Heart left ventricle (tissue), 13 donors: ENCODE measurements at regions not wholly inside any gene's neighbourhood (a gene's known extent, or its start where the extent isn't known, plus 50 kb on each side); places are given as distances from the start of the nearest gene placed in this dataset.

Source experiments
- POLR2A ChIP-seq, 2 donors: fragments of 450-650 bp; IDR thresholded peaks; one replicate each; pipeline ENCODE4 v1.6.1; 2017; ENCODE audit warnings: antibody characterized with exemption in 2 of 2, mild to moderate bottlenecking in 2 of 2, moderate library complexity in 2 of 2
- TF ChIP-seq, protein P1 (sequence below), 12 donors: fragments of 200-600 bp; sonication (generic) in 4 of 12; IDR thresholded peaks; one replicate each; pipeline versions ENCODE4 v1.5.0 to v1.8.0; 2018 to 2022; ENCODE audit warnings: antibody characterized with exemption in 12 of 12, mild to moderate bottlenecking in 5 of 12
- donor health status: ischemic (EF 13 %, LVEDD 7.1; RV severe dilation, severe dysfunction).
- donor health status: DM: no; HTN: yes; CAD: no.
- donor health status: DM: no; HTN: no; CAD: no.
- donor health status: ischemic (EF 25% LVEDD 6.9; RV normal size, moderate dysfunction).
- donor health status: ischemic (EF 25% LVEDD 5.7; RV mildly dilated, moderate dysfunction).
- donor health status: ischemic (EF 35%, LVEDD 5.7; RV mildly dilated, moderate dysfunction).
- donor health status: nonischemic (EF 11% LVEDD 7.7; RV severe dilation, severe dysfunction).
- donor health status: DM: yes; HTN: yes; CAD: no.
- donor health status: PGD.
- donor health status: ischemic (EF 29% LVEDD 5.4; RV normal size, mild dysfunction).
- donor health status: nonischemic (EF 23%, LVEDD 6.1; RV moderate dilation, normal function).

GRCh38 chr4:23327120-23327519, 562.7 kb downstream of the PPARGC1A start:
- TF ChIP-seq, protein P1, sequence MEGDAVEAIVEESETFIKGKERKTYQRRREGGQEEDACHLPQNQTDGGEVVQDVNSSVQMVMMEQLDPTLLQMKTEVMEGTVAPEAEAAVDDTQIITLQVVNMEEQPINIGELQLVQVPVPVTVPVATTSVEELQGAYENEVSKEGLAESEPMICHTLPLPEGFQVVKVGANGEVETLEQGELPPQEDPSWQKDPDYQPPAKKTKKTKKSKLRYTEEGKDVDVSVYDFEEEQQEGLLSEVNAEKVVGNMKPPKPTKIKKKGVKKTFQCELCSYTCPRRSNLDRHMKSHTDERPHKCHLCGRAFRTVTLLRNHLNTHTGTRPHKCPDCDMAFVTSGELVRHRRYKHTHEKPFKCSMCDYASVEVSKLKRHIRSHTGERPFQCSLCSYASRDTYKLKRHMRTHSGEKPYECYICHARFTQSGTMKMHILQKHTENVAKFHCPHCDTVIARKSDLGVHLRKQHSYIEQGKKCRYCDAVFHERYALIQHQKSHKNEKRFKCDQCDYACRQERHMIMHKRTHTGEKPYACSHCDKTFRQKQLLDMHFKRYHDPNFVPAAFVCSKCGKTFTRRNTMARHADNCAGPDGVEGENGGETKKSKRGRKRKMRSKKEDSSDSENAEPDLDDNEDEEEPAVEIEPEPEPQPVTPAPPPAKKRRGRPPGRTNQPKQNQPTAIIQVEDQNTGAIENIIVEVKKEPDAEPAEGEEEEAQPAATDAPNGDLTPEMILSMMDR (IDR thresholded peaks at IDR 0.05): no peak
- TF ChIP-seq POLR2A (IDR thresholded peaks at IDR 0.05): no peak
